ENCODE measurements at regions not wholly inside any gene's neighbourhood (a gene's known extent, or its start where the extent isn't known, plus 50 kb on each side); places are given as distances from the start of the nearest gene placed in this dataset.

DNA sequence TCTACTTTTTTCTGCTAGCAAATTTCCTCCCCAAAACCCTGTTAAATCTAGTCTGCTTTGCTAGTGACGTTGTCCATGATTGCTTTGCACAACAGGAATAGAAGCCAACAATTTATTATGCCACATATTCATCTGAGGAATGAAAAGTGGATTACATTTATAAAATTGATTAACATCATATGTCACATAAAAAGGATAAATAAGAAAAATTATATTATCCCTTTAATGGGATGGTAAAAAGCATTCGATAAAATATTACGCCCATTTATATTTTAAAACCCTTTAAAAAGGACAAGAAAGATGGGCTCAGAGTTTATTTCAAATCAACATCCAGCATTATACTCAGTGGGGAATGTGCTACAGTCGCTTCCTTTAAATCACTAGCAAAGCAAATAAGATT, 991.7 kb downstream of the DIAPH3 start:
- DNase-seq: no peak

- DNase-seq: no peak
Measured at GRCh38 chr13:59176775-59177174, 987.0 kb downstream of the DIAPH3 start.

GRCh38 chr13:59178344-59178743, 985.4 kb downstream of the DIAPH3 start:
- no peak for DNase-seq

GRCh38 chr13:59182241-59182640, 981.5 kb downstream of the DIAPH3 start:
- DNase-seq: no peak

- no peak for DNase-seq
Measured at GRCh38 chr13:59197397-59197796, 966.3 kb downstream of the DIAPH3 start.

GRCh38 chr13:59201841-59202240, 961.9 kb downstream of the DIAPH3 start:
- no peak for DNase-seq

DNA sequence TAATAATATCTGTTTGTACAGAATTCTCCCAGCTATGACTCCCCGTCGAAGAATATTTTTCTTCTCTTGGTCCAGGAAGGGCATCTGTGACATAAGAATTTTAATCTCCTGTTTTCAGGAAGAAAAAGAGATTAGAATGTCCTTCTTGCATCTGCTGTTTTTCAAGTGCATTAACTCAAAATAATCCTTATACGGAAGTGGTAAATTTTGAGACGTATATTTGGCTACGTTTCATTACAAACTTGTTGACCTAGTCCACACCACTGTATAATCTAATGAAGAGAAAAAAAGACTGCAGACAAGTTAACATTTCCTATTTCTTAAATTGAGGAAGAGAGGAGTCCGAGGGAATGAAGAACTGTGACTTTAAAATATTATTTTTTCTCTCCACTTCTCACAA, 959.9 kb downstream of the DIAPH3 start:
- DNase-seq: no peak

DNA sequence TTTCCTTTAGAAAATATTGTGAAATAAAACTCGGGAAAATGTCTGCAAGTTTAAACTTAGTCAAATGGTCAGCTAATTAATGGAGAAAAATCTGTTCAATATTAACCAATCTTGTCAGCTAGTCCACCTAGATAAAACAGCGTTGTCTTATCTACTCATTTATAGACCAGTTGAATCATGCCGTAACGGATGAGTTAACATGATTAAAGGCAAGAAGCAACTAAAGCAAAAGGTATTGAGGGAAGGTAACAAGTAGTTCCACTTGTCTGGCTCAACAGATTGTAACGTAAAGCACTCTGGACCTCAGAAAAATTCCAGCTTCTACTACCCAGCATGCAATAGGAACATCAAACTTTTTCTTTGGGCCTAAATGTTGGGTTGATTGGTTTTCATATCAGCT, 958.2 kb downstream of the DIAPH3 start:
- no peak for DNase-seq

DNA sequence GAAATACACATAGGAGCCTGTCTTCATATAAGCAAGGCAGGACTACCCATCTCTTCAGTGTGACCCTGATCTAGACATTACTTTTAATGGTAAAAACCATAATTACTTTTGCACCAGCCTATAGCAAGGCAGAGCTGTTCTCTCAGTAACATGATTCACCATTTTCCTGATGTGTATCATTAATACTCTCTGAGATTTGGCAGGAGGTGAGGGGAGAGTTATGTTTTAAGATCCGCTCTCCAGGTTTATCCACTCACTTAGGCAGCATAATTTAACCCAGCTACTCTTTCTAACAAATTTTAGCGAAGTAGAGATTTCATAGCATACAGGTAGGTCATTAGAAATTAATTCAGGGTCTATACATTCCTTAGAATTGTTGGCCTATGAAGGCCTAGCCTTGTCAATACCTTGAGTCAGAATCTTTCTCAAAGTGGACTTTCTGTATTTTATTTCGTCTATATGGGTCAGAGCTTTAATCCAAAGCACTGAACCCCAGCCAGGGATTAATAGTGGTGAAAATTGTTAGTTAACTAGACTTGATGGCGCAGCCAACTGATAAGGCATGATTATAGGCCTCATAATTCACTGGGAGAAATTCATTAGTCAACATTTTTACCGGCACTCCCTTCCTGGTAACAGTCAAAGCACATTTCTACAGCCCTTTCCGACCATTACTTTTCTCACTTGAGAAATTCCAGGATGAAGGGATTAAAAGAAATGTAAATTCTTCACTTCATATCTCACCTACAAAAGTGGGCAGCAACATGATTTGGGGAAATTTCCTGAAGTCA, 955.1 kb downstream of the DIAPH3 start:
- no peak for DNase-seq

DNA sequence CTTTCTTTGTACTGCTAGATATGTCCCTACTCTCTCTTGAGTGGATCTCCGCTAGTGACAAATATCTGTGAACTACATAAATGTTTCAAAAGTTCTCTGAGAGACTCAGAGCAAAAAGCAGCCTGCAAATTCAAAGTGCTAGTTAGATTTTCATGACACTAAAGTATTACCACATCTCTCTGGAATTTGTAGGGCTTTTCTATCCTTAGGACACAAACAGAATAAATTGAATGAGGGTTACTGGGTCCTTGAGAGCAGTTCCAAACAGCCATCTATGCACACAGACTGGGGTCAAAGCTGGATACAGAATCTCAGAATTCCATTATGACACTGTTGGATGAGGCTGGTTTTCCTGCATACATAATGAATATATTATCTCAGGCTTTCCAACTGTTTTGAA, 953.2 kb downstream of the DIAPH3 start:
- DNase-seq: no peak

DNA sequence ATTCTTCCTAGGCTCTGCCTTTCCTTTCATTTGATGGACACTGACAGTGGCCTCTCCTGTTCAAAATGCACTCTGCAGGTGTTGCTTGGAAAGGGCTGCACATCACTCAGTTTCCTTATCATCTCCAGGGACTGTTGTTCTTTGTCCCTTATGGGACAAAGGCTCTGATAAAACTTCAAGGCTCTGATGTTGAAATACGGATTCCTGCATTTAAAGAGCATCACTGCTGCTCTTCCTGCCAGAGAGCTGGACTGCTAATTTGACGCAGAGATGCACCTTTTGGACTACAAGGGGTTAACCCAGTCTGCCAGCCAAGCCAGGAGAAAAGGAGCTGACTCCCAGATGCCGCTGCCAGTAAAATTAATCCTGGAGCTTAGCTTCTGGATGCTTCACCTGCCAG, 952.1 kb downstream of the DIAPH3 start:
- no peak for DNase-seq

DNA sequence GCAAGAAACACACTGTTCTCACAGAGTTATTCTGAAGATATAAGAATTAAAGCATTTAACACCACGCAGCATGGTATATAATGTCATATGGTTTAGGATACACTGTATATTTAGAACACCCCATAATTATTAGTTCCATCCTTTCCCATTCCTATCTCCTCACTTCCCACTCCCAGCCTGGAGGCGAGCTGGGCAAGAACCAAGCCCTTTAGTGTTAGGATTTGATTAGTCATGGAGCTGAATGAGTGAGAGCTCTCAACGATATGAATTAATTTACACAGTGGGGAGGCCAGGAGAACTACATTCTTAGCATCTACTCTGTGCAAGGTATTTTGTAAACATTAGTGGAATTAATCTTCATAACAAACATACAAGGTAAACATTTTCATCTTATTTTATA, 934.3 kb downstream of the DIAPH3 start:
- no peak for DNase-seq

DNA sequence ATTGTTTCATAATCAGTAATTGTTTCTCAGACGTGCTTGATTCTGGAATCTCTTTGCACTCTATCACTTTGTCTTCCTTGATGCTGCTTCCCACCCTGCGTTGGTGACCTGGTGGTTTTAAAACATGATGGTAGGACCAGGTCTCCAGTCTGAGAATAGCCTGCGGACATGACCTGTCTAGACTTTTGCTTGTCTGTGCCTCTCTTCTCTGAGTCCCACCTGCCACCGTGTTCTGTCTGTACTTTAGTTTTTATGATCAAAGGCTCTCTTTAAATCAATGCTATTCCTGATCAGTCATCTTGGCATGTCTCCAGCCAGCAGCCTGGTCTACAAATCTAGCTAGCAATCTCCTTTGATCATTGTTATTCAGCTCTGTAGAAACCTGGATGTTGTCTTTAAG, 933.9 kb downstream of the DIAPH3 start:
- DNase-seq: no peak

GRCh38 chr13:59230484-59231264, 933.1 kb downstream of the DIAPH3 start:
- DNase-seq: no peak

DNA sequence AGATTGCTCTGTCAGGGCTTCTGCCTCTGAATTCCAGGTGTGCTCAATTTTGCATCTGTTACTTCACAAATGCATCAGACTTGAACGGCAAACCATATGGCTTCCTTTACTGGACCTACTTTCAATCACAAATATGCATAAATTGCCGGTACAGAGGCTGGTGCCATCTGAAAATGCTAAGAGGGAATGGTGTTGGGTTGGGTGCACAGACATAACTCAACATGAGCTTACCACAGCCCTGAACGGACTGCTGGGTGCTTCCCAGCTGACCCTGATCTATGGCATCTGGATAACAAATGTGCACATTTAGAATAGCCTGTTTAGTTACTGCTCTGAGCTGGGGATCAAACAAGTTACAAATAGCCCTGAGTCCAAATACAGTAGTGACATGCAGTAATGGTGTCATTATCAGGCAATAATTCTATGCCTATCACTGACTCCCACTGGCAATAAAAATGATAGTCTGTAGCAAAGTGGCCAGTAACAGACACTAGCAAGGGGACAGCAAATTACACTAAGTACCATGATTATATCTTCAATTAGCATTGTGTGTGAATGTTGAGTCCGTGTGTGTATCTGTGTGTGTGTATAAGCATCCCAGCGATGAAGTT, 927.3 kb downstream of the DIAPH3 start:
- DNase-seq: no peak

GRCh38 chr13:59236944-59237343, 926.8 kb downstream of the DIAPH3 start:
- no peak for DNase-seq

GRCh38 chr13:59247171-59247570, 916.6 kb downstream of the DIAPH3 start:
- no peak for DNase-seq

GRCh38 chr13:59250336-59251189, 913.2 kb downstream of the DIAPH3 start:
- no peak for DNase-seq

GRCh38 chr13:59259165-59260000, 904.3 kb downstream of the DIAPH3 start:
- DNase-seq: no peak

DNA sequence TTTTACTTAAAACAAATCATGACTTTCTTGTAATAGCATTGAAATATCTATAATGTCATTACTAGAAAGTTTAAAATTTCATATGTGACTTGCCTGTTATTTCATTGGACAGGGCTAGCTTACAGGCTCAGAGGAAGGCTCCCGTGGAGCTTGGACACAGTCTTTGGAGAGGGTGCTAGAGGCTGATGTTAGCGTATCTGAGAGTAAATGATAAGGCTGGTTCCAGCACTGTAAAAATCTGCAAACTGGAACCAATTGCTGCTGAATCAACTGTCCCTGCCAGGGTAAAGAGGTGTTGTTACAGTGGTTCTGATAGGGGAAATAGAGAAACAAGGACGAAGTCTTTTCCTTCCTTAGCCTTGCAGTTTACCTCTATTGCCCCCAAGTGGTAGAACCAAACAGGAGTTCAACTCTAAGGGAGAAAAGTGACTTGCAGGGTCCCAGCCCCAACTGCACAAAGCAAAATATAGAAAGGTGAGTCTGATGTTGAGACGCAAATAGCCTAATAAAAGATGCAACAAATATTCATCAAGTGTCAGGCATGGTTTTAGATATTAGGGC, 901.7 kb downstream of the DIAPH3 start:
- no peak for DNase-seq

- DNase-seq: no peak
Measured at GRCh38 chr13:59263531-59263930, 900.2 kb downstream of the DIAPH3 start.

Measured in NCI-H2107 (cell line).